SK-N-SH treated with all-trans-retinoic acid at 6 μM for 48 hours (cell line): ENCODE measurements at regions not wholly inside any gene's neighbourhood (a gene's known extent, or its start where the extent isn't known, plus 50 kb on each side); places are given as distances from the start of the nearest gene placed in this dataset.

Experiments used
- ATAC-seq: fragments of 200-7000 bp; cut with Tn5 transposase; 3 replicates; pipeline ENCODE4 v1.9.1; 2020; ENCODE audit warnings: mild to moderate bottlenecking, moderate library complexity
- ARNTL ChIP-seq: fragments of 450-650 bp; formaldehyde crosslinking; IDR thresholded peaks from 2 replicates; pipeline ENCODE4 v1.5.0; 2020; ENCODE audit warnings: low read depth, mild to moderate bottlenecking, moderate library complexity, borderline replicate concordance
- BACH2 ChIP-seq: fragments of 250-450 bp; sonication (Bioruptor Pico); IDR thresholded peaks from 2 replicates; pipeline ENCODE4 v1.9.0; 2021; ENCODE audit warnings: mild to moderate bottlenecking, borderline replicate concordance
- CREB5 ChIP-seq: fragments of 250-450 bp; sonication (Bioruptor Pico); IDR thresholded peaks from 2 replicates; pipeline ENCODE4 v1.5.1; 2020; ENCODE audit warnings: low read depth, mild to moderate bottlenecking, moderate library complexity
- CSRNP3 ChIP-seq: fragments of 250-450 bp; sonication (Bioruptor Pico); IDR thresholded peaks from 2 replicates; pipeline ENCODE4 v1.5.1; 2021; ENCODE audit warnings: mild to moderate bottlenecking, moderate library complexity
- ESRRG ChIP-seq: fragments of 250-450 bp; sonication (Bioruptor Pico); IDR thresholded peaks from 2 replicates; pipeline ENCODE4 v1.6.1; 2021; ENCODE audit warnings: mild to moderate bottlenecking
- GLIS3 ChIP-seq: fragments of 250-450 bp; sonication (Bioruptor Pico); IDR thresholded peaks from 2 replicates; pipeline ENCODE4 v1.5.0; 2020; ENCODE audit warnings: mild to moderate bottlenecking, moderate library complexity
- ISL1 ChIP-seq: fragments of 250-450 bp; sonication (Bioruptor Pico); IDR thresholded peaks from 2 replicates; pipeline ENCODE4 v2.1.2; 2022; ENCODE audit warnings: mild to moderate bottlenecking, moderate library complexity
- OSR1 ChIP-seq: fragments of 250-450 bp; sonication (Bioruptor Pico); IDR thresholded peaks from 2 replicates; pipeline ENCODE4 v1.8.0; 2022; ENCODE audit warnings: moderate library complexity, mild to moderate bottlenecking, inconsistent platforms
- PATZ1 ChIP-seq: fragments of 250-450 bp; sonication (Bioruptor Pico); IDR thresholded peaks from 2 replicates; pipeline ENCODE4 v1.8.0; 2020; ENCODE audit warnings: mild to moderate bottlenecking, moderate library complexity, borderline replicate concordance
- POU6F1 ChIP-seq: fragments of 250-450 bp; sonication (Bioruptor Pico); IDR thresholded peaks from 2 replicates; pipeline ENCODE4 v1.8.0; 2021; ENCODE audit warnings: low read depth, mild to moderate bottlenecking, moderate library complexity, borderline replicate concordance
- PPARA ChIP-seq: fragments of 250-450 bp; sonication (Bioruptor Pico); IDR thresholded peaks from 2 replicates; pipeline ENCODE4 v1.5.0; 2020; ENCODE audit warnings: mild to moderate bottlenecking, borderline replicate concordance
- TCF4 ChIP-seq: fragments of 250-450 bp; sonication (Bioruptor Pico); IDR thresholded peaks from 2 replicates; pipeline ENCODE4 v1.8.0; 2021; ENCODE audit warnings: mild to moderate bottlenecking, moderate library complexity, borderline replicate concordance
- TOX ChIP-seq: fragments of 250-450 bp; sonication (Bioruptor Pico); IDR thresholded peaks from 2 replicates; pipeline ENCODE4 v1.8.0; 2021; ENCODE audit warnings: mild to moderate bottlenecking, moderate library complexity, borderline replicate concordance
- TSHZ2 ChIP-seq: fragments of 250-450 bp; sonication (Bioruptor Pico); IDR thresholded peaks from 2 replicates; pipeline ENCODE4 v1.5.0; 2020; ENCODE audit warnings: mild to moderate bottlenecking, moderate library complexity
- ZC3H10 ChIP-seq: fragments of 250-450 bp; sonication (Bioruptor Pico); IDR thresholded peaks from 2 replicates; pipeline ENCODE4 v1.5.1; 2021; ENCODE audit warnings: mild to moderate bottlenecking, moderate library complexity
- ZFP3 ChIP-seq: fragments of 250-450 bp; sonication (Bioruptor Pico); IDR thresholded peaks from 2 replicates; pipeline ENCODE4 v1.5.0; 2020; ENCODE audit warnings: mild to moderate bottlenecking, moderate library complexity
- ZFP30 ChIP-seq: fragments of 450-650 bp; formaldehyde crosslinking; IDR thresholded peaks from 2 replicates; pipeline ENCODE4 v1.5.0; 2022; ENCODE audit warnings: mild to moderate bottlenecking, moderate library complexity
- ZNF565 ChIP-seq: fragments of 450-650 bp; formaldehyde crosslinking; conservative IDR thresholded peaks from 2 replicates; pipeline ENCODE4 v1.5.0; 2020; ENCODE audit warnings: low read depth, mild to moderate bottlenecking, moderate library complexity
- ZNF70 ChIP-seq: fragments of 450-650 bp; formaldehyde crosslinking; IDR thresholded peaks from 2 replicates; pipeline ENCODE4 v1.5.0; 2020; ENCODE audit warnings: mild to moderate bottlenecking, moderate library complexity
- ZNF8 ChIP-seq: fragments of 450-650 bp; formaldehyde crosslinking; IDR thresholded peaks from 2 replicates; pipeline ENCODE4 v1.5.0; 2020; ENCODE audit warnings: mild to moderate bottlenecking, moderate library complexity

GRCh38 chr18:71077451-71077850 is 788.6 kb downstream of the SOCS6 start:
- no peak for ATAC-seq
- TF ChIP-seq CSRNP3 (CRISPR knock-in tag) (no peak), ZC3H10 (no peak), TOX (CRISPR knock-in tag) (no peak), ZFP3 (no peak), ZNF8 (CRISPR knock-in tag) (no peak), ARNTL (no peak), GLIS3 (no peak), ZNF565 (CRISPR knock-in tag) (no peak), ISL1 (CRISPR knock-in tag) (no peak), PPARA (CRISPR knock-in tag) (no peak), POU6F1 (CRISPR knock-in tag) (no peak), ZFP30 (CRISPR knock-in tag) (no peak), TSHZ2 (CRISPR knock-in tag) (no peak)

- no peak for TF ChIP-seq PPARA (CRISPR knock-in tag)
- no peak for TF ChIP-seq ZNF70 (CRISPR knock-in tag)
- no peak for TF ChIP-seq BACH2
- no peak for TF ChIP-seq TCF4 (CRISPR knock-in tag)
- TF ChIP-seq GLIS3 = no peak
- ATAC-seq = no peak
These were observed 786.3 kb downstream of the SOCS6 start for GRCh38 chr18:71075147-71075546.

GRCh38 chr18:71068338-71068737 is 779.5 kb downstream of the SOCS6 start:
- no peak for TF ChIP-seq POU6F1 (CRISPR knock-in tag)
- TF ChIP-seq ZFP3 = no peak
- no peak for TF ChIP-seq ISL1 (CRISPR knock-in tag)
- TF ChIP-seq ARNTL = no peak
- TF ChIP-seq ZNF70 (CRISPR knock-in tag) = no peak
- TF ChIP-seq ZNF565 (CRISPR knock-in tag) = no peak
- no peak for TF ChIP-seq ZFP30 (CRISPR knock-in tag)
- no peak for TF ChIP-seq CREB5 (CRISPR knock-in tag)
- TF ChIP-seq ESRRG = no peak
- TF ChIP-seq ZC3H10 = no peak
- no peak for ATAC-seq

GRCh38 chr18:71049893-71050292 is 761.0 kb downstream of the SOCS6 start:
- no peak for ATAC-seq
- TF ChIP-seq BACH2 (no peak), TSHZ2 (CRISPR knock-in tag) (no peak), PPARA (CRISPR knock-in tag) (no peak), CREB5 (CRISPR knock-in tag) (no peak), TOX (CRISPR knock-in tag) (no peak), ISL1 (CRISPR knock-in tag) (no peak), ZNF565 (CRISPR knock-in tag) (no peak), ZFP3 (no peak), OSR1 (CRISPR knock-in tag) (no peak), GLIS3 (no peak), ARNTL (no peak), PATZ1 (CRISPR knock-in tag) (no peak)
